ENCODE measurements at regions not wholly inside any gene's neighbourhood (a gene's known extent, or its start where the extent isn't known, plus 50 kb on each side); places are given as distances from the start of the nearest gene placed in this dataset.

GRCh38 chr11:81920205-81920604 lies 813.5 kb downstream of the FAM181B start:
- H3K4me3 ChIP-seq (replicated peaks in 1 of 3; ENCODE audit: insufficient read depth in 1 of 3, low read depth in 1 of 3, low read length in 3 of 3): no peak overlapping the region
- no peaks in the 10 kb centered on the region for H3K27me3 ChIP-seq (ENCODE audit: control insufficient read depth in 2 of 2, insufficient read depth in 2 of 2, low read length in 2 of 2)
- dilution Hi-C loops (cut with MboI; ENCODE audit: extremely low pct_ligation_motif_present, low sequenced_read_pairs) (no loop called here), intact Hi-C loops (cut with micrococcal nuclease) (no loop called here)
- FAIRE-seq (no peak), DNase-seq (ENCODE audit: low read depth, low spot score) (no peak)
- no peak overlapping the region for H2AFZ ChIP-seq (ENCODE audit: low read depth, low read length)
- H3K79me2 ChIP-seq (ENCODE audit: control insufficient read depth, insufficient read depth, low read length): no peaks in the 10 kb centered on the region
- H3K4me1 ChIP-seq (ENCODE audit: control insufficient read depth, extremely low read depth, insufficient read depth, low read length): no peaks in the 10 kb centered on the region
- no peaks in the 10 kb centered on the region for H3K9me3 ChIP-seq (replicated peaks; ENCODE audit: control insufficient read depth, insufficient read depth, low read length)
- H4K20me1 ChIP-seq (replicated peaks; ENCODE audit: control insufficient read depth, extremely low read depth, insufficient read depth, low read length): no peaks in the 10 kb centered on the region
- ChIA-PET CTCF (no interaction called here), POLR2A (no interaction called here)
- no peak overlapping the region for H3K27ac ChIP-seq (ENCODE audit: insufficient read depth, low read depth, low read length)
- no peaks in the 10 kb centered on the region for H3K36me3 ChIP-seq (ENCODE audit: control insufficient read depth in 2 of 2, extremely low read depth in 1 of 2, insufficient read depth in 2 of 2, low read length in 2 of 2)
- BruUV-seq (replicated peaks): no TSS peak
- H3K4me2 ChIP-seq (ENCODE audit: insufficient read depth, low read length): no peak overlapping the region
- H3K9ac ChIP-seq (replicated peaks; ENCODE audit: extremely low read depth, insufficient read depth, low read length): no peak overlapping the region
- TF ChIP-seq GATA2 (IDR thresholded peaks at IDR 0.05; ENCODE audit: insufficient read depth, insufficient read length, low read depth, low read length) (no peak), POLR2AphosphoS5 (IDR thresholded peaks at IDR 0.05; ENCODE audit: insufficient read depth, low read depth, low read length) (no peak), MYC (IDR thresholded peaks at IDR 0.05; ENCODE audit: low read depth, low read length) (no peak), POLR2A (IDR thresholded peaks at IDR 0.05; ENCODE audit: low read depth, low read length) (no peak), EZH2 (IDR thresholded peaks at IDR 0.05; ENCODE audit: borderline replicate concordance, low read depth, low read length, severe bottlenecking) (no peak), CTCF (IDR thresholded peaks at IDR 0.05; ENCODE audit: extremely low read depth in 1 of 2, insufficient read depth in 1 of 2, low read depth in 1 of 2, low read length in 2 of 2) (no peak), JUN (IDR thresholded peaks at IDR 0.05; ENCODE audit: borderline replicate concordance, insufficient read depth, insufficient read length, low read depth) (no peak), FOS (IDR thresholded peaks at IDR 0.05; ENCODE audit: borderline replicate concordance, insufficient read depth, low read length) (no peak), MAX (IDR thresholded peaks at IDR 0.05; ENCODE audit: insufficient read depth, insufficient read length) (no peak)
- H3K9me1 ChIP-seq (replicated peaks; ENCODE audit: control insufficient read depth, extremely low read depth, insufficient read depth, low read length): no peaks in the 10 kb centered on the region
